Natural killer cell (primary cell): ENCODE measurements at regions not wholly inside any gene's neighbourhood (a gene's known extent, or its start where the extent isn't known, plus 50 kb on each side); places are given as distances from the start of the nearest gene placed in this dataset.

Source experiments
- ATAC-seq, 3 donors: fragments of 150-1000 bp in 2 of 3; fragments of 200-7000 bp in 1 of 3; cut with Tn5 transposase; 1 replicate in 1 of 3; 2 replicates in 2 of 3; pipeline ENCODE4 v1.10.0; 2021; ENCODE audit warnings: mild to moderate bottlenecking in 2 of 3, moderate library complexity in 2 of 3
- DNase-seq, 2 donors: peaks; one replicate each; pipeline versions ENCODE4 v3.0.0 to v3.0.0-alpha.2; 2013 to 2021; ENCODE audit warnings: mixed read lengths in 1 of 2
- H3K27ac ChIP-seq: one replicate; pipeline ENCODE4 v1.5.1; 2013; ENCODE audit warnings: mild to moderate bottlenecking, low read length
- H3K27me3 ChIP-seq: one replicate; pipeline ENCODE4 v1.6.1; 2013; ENCODE audit warnings: low read length; ENCODE audit not compliant: control insufficient read depth, insufficient read depth
- H3K36me3 ChIP-seq: one replicate; pipeline ENCODE4 v1.6.1; 2013; ENCODE audit warnings: low read length; ENCODE audit not compliant: control insufficient read depth, insufficient read depth
- H3K4me1 ChIP-seq: one replicate; pipeline ENCODE4 v1.6.1; 2013; ENCODE audit warnings: low read length; ENCODE audit not compliant: control insufficient read depth, insufficient read depth
- H3K4me3 ChIP-seq: one replicate; pipeline ENCODE4 v1.5.1; 2013; ENCODE audit warnings: low read length
- H3K9me3 ChIP-seq: one replicate; pipeline ENCODE4 v1.6.1; 2013; ENCODE audit warnings: low read length; ENCODE audit not compliant: control insufficient read depth, insufficient read depth
- H3K27ac Mint-ChIP-seq, 2 donors: one replicate each; pipeline ENCODE4 v1.8.0; 2022; ENCODE audit warnings: mild to moderate bottlenecking in 2 of 2, mixed read lengths in 2 of 2, moderate library complexity in 1 of 2
- H3K27me3 Mint-ChIP-seq, 2 donors: one replicate each; pipeline ENCODE4 v1.8.0; 2022; ENCODE audit warnings: low read depth in 2 of 2, mixed read lengths in 2 of 2
- H3K36me3 Mint-ChIP-seq: one replicate; pipeline ENCODE4 v1.8.0; 2022; ENCODE audit warnings: mixed read lengths
- H3K4me1 Mint-ChIP-seq, 2 donors: one replicate each; pipeline ENCODE4 v1.8.0; 2022; ENCODE audit warnings: mixed read lengths in 2 of 2
- H3K4me3 Mint-ChIP-seq: one replicate; pipeline ENCODE4 v1.8.0; 2022; ENCODE audit warnings: mild to moderate bottlenecking, moderate library complexity, mixed read lengths
- H3K9me3 Mint-ChIP-seq, 2 donors: one replicate each; pipeline ENCODE4 v1.8.0; 2022; ENCODE audit warnings: mixed read lengths in 2 of 2
- CTCF ChIP-seq: fragments of 200-600 bp; IDR thresholded peaks from one replicate; pipeline ENCODE4 v1.8.0; 2022; ENCODE audit warnings: antibody characterized with exemption
- WGBS: methylation state at CpG from one replicate; pipeline ENCODE4 v1.1.7; 2013; ENCODE audit warnings: missing lambda C conversion rate; ENCODE audit not compliant: insufficient coverage; 5-methylcytosine and 5-hydroxymethylcytosine counted together
- intact Hi-C: fragments of 100-400 bp; cut with micrococcal nuclease; formaldehyde crosslinking; loops from one replicate; pipeline ENCODE4 v1.14.2; 2022

GRCh38 chr13:22538400-22538799 lies 642.4 kb upstream of the SGCG start:
- H3K9me3 Mint-ChIP-seq = peaks cover 13 to 14% of the 10 kb centered on the region in 2 donors
- no peak for TF ChIP-seq CTCF
- Histone ChIP-seq H3K4me3 (no peak overlapping the region), H3K4me1 (no peaks in the 10 kb centered on the region), H3K36me3 (no peaks in the 10 kb centered on the region), H3K9me3 (no peaks in the 10 kb centered on the region), H3K27me3 (no peaks in the 10 kb centered on the region), H3K27ac (no peak overlapping the region)
- H3K4me3 Mint-ChIP-seq = no peak overlapping the region
- ATAC-seq (no peak), DNase-seq (no peak)
- WGBS = 93% methylated on average over 3 of the region's 5 CpGs
- intact Hi-C loops = no loop called here
- H3K36me3 Mint-ChIP-seq = no peaks in the 10 kb centered on the region
- no peaks in the 10 kb centered on the region for H3K27me3 Mint-ChIP-seq
- H3K27ac Mint-ChIP-seq = no peak overlapping the region
- H3K4me1 Mint-ChIP-seq = no peaks in the 10 kb centered on the region

DNA sequence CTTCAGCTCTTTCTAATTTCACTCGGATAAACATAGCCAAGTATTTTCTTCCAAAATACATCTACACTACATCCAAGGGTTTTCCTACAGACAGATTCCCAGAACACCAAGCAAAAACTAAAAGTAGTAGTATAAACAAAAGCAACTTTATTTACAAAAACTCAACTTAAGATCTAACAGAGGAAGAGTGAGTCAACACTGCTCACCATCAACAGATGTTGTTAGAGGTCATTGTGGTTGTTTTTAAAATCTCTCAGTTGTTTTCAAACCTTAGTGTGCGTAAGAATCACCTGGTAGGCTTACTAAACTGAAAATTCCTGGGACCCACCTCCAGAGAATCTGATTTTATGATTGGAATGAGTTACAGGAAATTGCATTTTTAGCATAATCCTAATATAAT lies 631.7 kb upstream of the SGCG start:
- Histone ChIP-seq H3K4me3 (no peak overlapping the region), H3K4me1 (no peaks in the 10 kb centered on the region), H3K36me3 (no peaks in the 10 kb centered on the region), H3K9me3 (peaks cover 14% of the 10 kb centered on the region), H3K27ac (no peak overlapping the region), H3K27me3 (no peaks in the 10 kb centered on the region)
- Mint-ChIP-seq H3K36me3 (peaks cover 1% of the 10 kb centered on the region), H3K27ac (no peak overlapping the region), H3K9me3 (peaks cover 22 to 25% of the 10 kb centered on the region in 2 donors), H3K4me1 (no peaks in the 10 kb centered on the region), H3K4me3 (no peak overlapping the region), H3K27me3 (no peaks in the 10 kb centered on the region)
- DNase-seq (no peak), ATAC-seq (no peak)
- intact Hi-C loops = no loop called here
- no peak for TF ChIP-seq CTCF
- 88% methylated on average over 2 of the region's 2 CpGs for WGBS

DNA sequence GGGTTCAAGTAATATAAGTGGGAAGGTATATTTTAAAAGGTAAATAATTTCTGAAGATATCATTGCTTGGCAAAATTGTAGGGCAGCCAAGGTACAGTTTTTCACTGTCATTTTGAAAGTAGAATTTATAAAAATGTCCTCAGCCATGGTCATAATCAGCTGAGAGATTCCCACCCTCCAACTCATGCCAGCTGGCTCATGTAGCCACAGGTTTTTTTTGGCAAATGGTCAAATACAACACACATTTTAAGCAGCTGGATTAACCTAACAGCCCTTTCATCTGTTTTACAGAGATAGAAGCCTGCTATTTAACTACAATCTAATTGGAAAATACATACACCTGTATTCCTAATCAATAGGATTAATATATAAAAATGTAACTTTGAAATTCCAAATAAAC lies 619.2 kb upstream of the SGCG start:
- H3K27me3 ChIP-seq = no peaks in the 10 kb centered on the region
- no peaks in the 10 kb centered on the region for H3K27me3 Mint-ChIP-seq
- no peaks in the 10 kb centered on the region for H3K36me3 ChIP-seq
- H3K9me3 Mint-ChIP-seq = peaks cover 10 to 13% of the 10 kb centered on the region in 2 donors
- H3K4me3 Mint-ChIP-seq = no peak overlapping the region
- H3K4me1 ChIP-seq = no peaks in the 10 kb centered on the region
- no peak overlapping the region for H3K4me3 ChIP-seq
- H3K27ac Mint-ChIP-seq = no peak overlapping the region
- ATAC-seq = no peak
- intact Hi-C loops = no loop called here
- peaks cover 12% of the 10 kb centered on the region for H3K36me3 Mint-ChIP-seq
- no peaks in the 10 kb centered on the region for H3K9me3 ChIP-seq
- no peaks in the 10 kb centered on the region for H3K4me1 Mint-ChIP-seq
- no peak overlapping the region for H3K27ac ChIP-seq
- DNase-seq = no peak
- TF ChIP-seq CTCF = no peak

DNA sequence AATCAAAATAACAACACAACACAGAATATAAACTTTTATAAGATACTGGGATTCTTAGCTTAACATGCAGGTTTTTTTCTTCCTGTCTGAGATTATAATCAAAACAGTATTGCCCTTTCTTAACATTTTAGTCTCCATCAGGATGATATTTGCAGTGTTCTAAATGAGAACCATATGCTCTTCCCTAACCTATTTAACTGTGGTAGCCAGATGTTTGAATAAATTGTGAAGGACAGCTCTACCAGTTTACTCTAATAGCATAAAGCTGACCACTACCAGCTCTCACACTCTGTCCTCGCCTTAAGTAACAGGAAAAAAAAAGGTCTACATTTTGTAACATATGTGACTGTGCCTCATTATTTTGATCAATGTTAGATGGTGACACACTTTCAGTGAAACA lies 618.7 kb upstream of the SGCG start:
- Mint-ChIP-seq H3K27ac (no peak overlapping the region), H3K4me1 (no peaks in the 10 kb centered on the region)

More for the DNA sequence above, 618.7 kb upstream of the SGCG start:
- no peak for DNase-seq
- Histone ChIP-seq H3K4me1 (no peaks in the 10 kb centered on the region), H3K36me3 (no peaks in the 10 kb centered on the region), H3K4me3 (no peak overlapping the region), H3K27ac (no peak overlapping the region), H3K9me3 (no peaks in the 10 kb centered on the region), H3K27me3 (no peaks in the 10 kb centered on the region)
- ATAC-seq = no peak
- intact Hi-C loops = no loop called here
- H3K36me3 Mint-ChIP-seq = peaks cover 8% of the 10 kb centered on the region
- no peak overlapping the region for H3K4me3 Mint-ChIP-seq
- TF ChIP-seq CTCF = no peak
- peaks cover 8 to 11% of the 10 kb centered on the region in 2 donors for H3K9me3 Mint-ChIP-seq
- no peaks in the 10 kb centered on the region for H3K27me3 Mint-ChIP-seq
- no CpG with 5 or more reads among the region's 1 CpG for WGBS
